ENCODE measurements at regions not wholly inside any gene's neighbourhood (a gene's known extent, or its start where the extent isn't known, plus 50 kb on each side); places are given as distances from the start of the nearest gene placed in this dataset.
A peak's percentile ranks its signal among the peaks of the same experiment; 100 is the strongest.

- no peak overlapping the region for H3K4me3 ChIP-seq (replicated peaks; ENCODE audit: low read depth, low read length)
- DNase-seq (ENCODE audit: extremely low read depth, low read depth): no peak
Measured at GRCh38 chr3:28935146-28935545, 345.7 kb upstream of the RBMS3 start.

DNA sequence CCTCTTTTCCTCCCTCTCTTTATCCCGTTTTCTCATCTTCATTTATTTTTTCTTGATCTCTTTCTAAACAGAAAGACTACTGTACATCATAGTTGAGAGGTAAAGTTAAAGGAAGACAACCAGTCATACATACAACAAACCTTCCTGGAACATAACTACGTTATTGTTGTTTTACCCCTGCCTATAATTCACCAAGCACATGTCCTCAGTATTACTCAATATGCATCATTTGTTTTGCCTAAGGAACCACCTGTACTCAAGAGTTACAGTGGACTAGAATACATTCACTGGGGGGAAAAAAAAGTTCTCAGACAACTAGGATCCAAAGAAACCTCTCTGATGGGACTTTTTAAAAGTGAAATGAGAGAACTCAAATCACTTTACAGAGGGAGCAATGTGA, 344.7 kb upstream of the RBMS3 start:
- no peak for DNase-seq (ENCODE audit: extremely low read depth, low read depth)
- TF ChIP-seq CTCF (IDR thresholded peaks at IDR 0.05; ENCODE audit: low read depth, low read length, missing control alignments): no peak
- H3K4me3 ChIP-seq (replicated peaks; ENCODE audit: low read depth, low read length): no peak overlapping the region

More at GRCh38 chr3:28935146-28935545, 345.7 kb upstream of the RBMS3 start:
- TF ChIP-seq CTCF (IDR thresholded peaks at IDR 0.05; ENCODE audit: low read depth, low read length, missing control alignments): no peak

- DNase-seq (ENCODE audit: extremely low read depth, low read depth): peak; percentile 59
- no peak for TF ChIP-seq CTCF (IDR thresholded peaks at IDR 0.05; ENCODE audit: low read depth, low read length, missing control alignments)
- no peak overlapping the region for H3K4me3 ChIP-seq (replicated peaks; ENCODE audit: low read depth, low read length)
Measured at GRCh38 chr3:28940530-28940929, 340.3 kb upstream of the RBMS3 start.

DNA sequence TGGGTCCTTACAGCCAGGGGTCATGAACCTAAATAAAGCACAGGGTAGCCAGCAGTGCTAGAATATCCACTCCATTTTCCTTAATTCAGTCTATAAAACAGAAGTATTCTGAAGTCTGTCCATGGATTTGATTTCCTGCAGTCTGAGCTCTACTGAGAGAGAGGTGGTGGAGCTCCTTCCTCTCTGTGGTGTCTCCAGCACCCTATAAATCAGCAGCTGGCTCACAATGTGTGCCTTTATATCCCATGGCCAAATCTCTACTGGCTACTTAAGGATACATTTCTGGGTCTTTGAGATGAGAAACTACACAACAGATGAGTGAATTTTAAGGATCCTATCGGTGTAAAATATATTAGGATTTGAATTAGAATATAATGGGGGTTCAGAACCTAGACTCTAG, 339.9 kb upstream of the RBMS3 start:
- peak; percentile 6 for DNase-seq (ENCODE audit: extremely low read depth, low read depth)
- TF ChIP-seq CTCF (IDR thresholded peaks at IDR 0.05; ENCODE audit: low read depth, low read length, missing control alignments): no peak
- no peak overlapping the region for H3K4me3 ChIP-seq (replicated peaks; ENCODE audit: low read depth, low read length)

- no peak for DNase-seq (ENCODE audit: extremely low read depth, low read depth)
- no peak for TF ChIP-seq CTCF (IDR thresholded peaks at IDR 0.05; ENCODE audit: low read depth, low read length, missing control alignments)
- H3K4me3 ChIP-seq (replicated peaks; ENCODE audit: low read depth, low read length): no peak overlapping the region
Measured at GRCh38 chr3:28947061-28947460, 333.8 kb upstream of the RBMS3 start.

- no peak overlapping the region for H3K4me3 ChIP-seq (replicated peaks; ENCODE audit: low read depth, low read length)
- DNase-seq (ENCODE audit: extremely low read depth, low read depth): no peak
- no peak for TF ChIP-seq CTCF (IDR thresholded peaks at IDR 0.05; ENCODE audit: low read depth, low read length, missing control alignments)
Measured at GRCh38 chr3:28947751-28948150, 333.1 kb upstream of the RBMS3 start.

DNA sequence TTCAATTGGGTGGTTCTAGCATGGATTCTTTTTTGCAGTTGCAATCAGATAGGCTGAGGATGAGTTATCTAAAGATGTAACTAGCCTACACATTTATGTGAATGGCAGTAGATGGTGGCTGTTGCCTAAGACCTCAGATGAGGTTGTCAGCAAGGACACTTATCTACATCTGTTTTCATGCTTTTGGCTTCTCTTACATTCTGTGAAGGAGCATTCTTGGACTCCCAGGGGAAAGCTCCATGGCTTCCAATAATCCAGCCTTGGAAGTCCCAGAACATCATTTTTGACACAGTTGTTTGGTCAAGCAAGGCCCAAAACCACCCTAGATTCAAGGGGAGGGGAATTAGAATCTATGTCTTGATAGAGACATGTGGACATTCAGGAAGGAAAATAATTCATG, 332.2 kb upstream of the RBMS3 start:
- TF ChIP-seq CTCF (IDR thresholded peaks at IDR 0.05; ENCODE audit: low read depth, low read length, missing control alignments): no peak
- H3K4me3 ChIP-seq (replicated peaks; ENCODE audit: low read depth, low read length): no peak overlapping the region
- no peak for DNase-seq (ENCODE audit: extremely low read depth, low read depth)

Measured in HFF-Myc (cell line).